A549 (cell line): ENCODE measurements at regions not wholly inside any gene's neighbourhood (a gene's known extent, or its start where the extent isn't known, plus 50 kb on each side); places are given as distances from the start of the nearest gene placed in this dataset.

Source experiments
- ATAC-seq, 2 experiments: fragments of 200-7000 bp in 1 of 2; fragments of >200 bp in 1 of 2; cut with Nextera tagmentation in 1 of 2; cut with Tn5 transposase in 1 of 2; 3 replicates each; pipeline versions ENCODE4 v1.8.0 to v1.9.1; 2018 to 2020; ENCODE audit warnings: mild to moderate bottlenecking in 1 of 2, moderate library complexity in 1 of 2
- CTCF ChIA-PET: fragments of 300-600 bp; sonication (Branson Sonifier 250); formaldehyde crosslinking; extraction: SDS; loops from one replicate; lab custom pipeline; 2021; ENCODE audit warnings: antibody characterized with exemption, inconsistent platforms; lab: Yijun Ruan, JAX
- POLR2A ChIA-PET: fragments of 350-600 bp; formaldehyde crosslinking; extraction: SDS; loops from one replicate; lab custom pipeline; 2021; ENCODE audit warnings: antibody characterized with exemption, inconsistent platforms; lab: Yijun Ruan, JAX
- DNase-seq, 2 experiments: peaks; one replicate each; pipeline versions ENCODE4 v3.0.0 to v3.0.0-alpha.2; 2011 to 2016; ENCODE audit warnings: low read depth in 1 of 2, low spot score in 1 of 2
- FAIRE-seq: peaks from 2 replicates; lab custom pipeline; 2011; peaks lifted over from hg19 to GRCh38; lab: Jason Lieb, UNC
- H3K27ac ChIP-seq, 2 experiments: fragments of >200 bp; sonication (Bioruptor Twin); formaldehyde crosslinking; 3 replicates each; pipeline ENCODE4 v1.5.1; 2016 to 2017
- H3K4me1 ChIP-seq: fragments of >200 bp; sonication (Bioruptor Twin); formaldehyde crosslinking; 3 replicates; pipeline ENCODE4 v1.6.1; 2016
- H3K4me2 ChIP-seq: fragments of >200 bp; sonication (Bioruptor Twin); formaldehyde crosslinking; 3 replicates; pipeline ENCODE4 v1.6.1; 2016
- H3K4me3 ChIP-seq: fragments of >200 bp; sonication (Bioruptor Twin); formaldehyde crosslinking; 3 replicates; pipeline ENCODE4 v1.5.1; 2016
- H3K9me3 ChIP-seq: fragments of >200 bp; sonication (Bioruptor Twin); formaldehyde crosslinking; 3 replicates; pipeline ENCODE4 v1.6.1; 2016
- BHLHE40 ChIP-seq: IDR thresholded peaks from 2 replicates; pipeline ENCODE4 v1.6.1; 2012; ENCODE audit warnings: low read depth, low read length, inconsistent platforms
- CBX2 ChIP-seq: fragments of 200-600 bp; sonication (generic); IDR thresholded peaks from 2 replicates; pipeline ENCODE4 v1.6.1; 2016; ENCODE audit warnings: low read depth, mild to moderate bottlenecking, borderline replicate concordance
- CBX8 ChIP-seq: fragments of 200-600 bp; sonication (generic); IDR thresholded peaks from 2 replicates; pipeline ENCODE4 v1.6.1; 2016
- CHD4 ChIP-seq: fragments of 200-600 bp; sonication (generic); IDR thresholded peaks from 2 replicates; pipeline ENCODE4 v1.6.1; 2016; ENCODE audit warnings: antibody characterized with exemption, mild to moderate bottlenecking, borderline replicate concordance
- EP300 ChIP-seq, 2 experiments: fragments of >200 bp; sonication (Bioruptor Twin); formaldehyde crosslinking; IDR thresholded peaks; 2 replicates in 1 of 2; 3 replicates in 1 of 2; pipeline ENCODE4 v1.6.1; 2016 to 2017
- ESRRA ChIP-seq: fragments of 150-350 bp; IDR thresholded peaks from 2 replicates; pipeline ENCODE4 v1.6.1; 2014; ENCODE audit warnings: mild to moderate bottlenecking, low read length, borderline replicate concordance
- FOSL2 ChIP-seq, 2 experiments: fragments of 450-650 bp in 1 of 2; fragments of >200 bp in 1 of 2; sonication (Bioruptor Twin) in 1 of 2; formaldehyde crosslinking; IDR thresholded peaks; 2 replicates each; pipeline versions ENCODE4 v1.5.0 to v1.6.1; 2016 to 2020; ENCODE audit warnings: mild to moderate bottlenecking in 1 of 2, moderate library complexity in 1 of 2
- HMGXB4 ChIP-seq: fragments of 250-450 bp; sonication (Bioruptor Pico); IDR thresholded peaks from 2 replicates; pipeline ENCODE4 v1.5.0; 2021; ENCODE audit warnings: mild to moderate bottlenecking, moderate library complexity, borderline replicate concordance
- KDM5A ChIP-seq: fragments of 200-600 bp; sonication (generic); IDR thresholded peaks from 2 replicates; pipeline ENCODE4 v1.6.1; 2016; ENCODE audit warnings: antibody characterized with exemption, mild to moderate bottlenecking
- MYC ChIP-seq: IDR thresholded peaks from 2 replicates; pipeline ENCODE4 v1.6.1; 2012; ENCODE audit warnings: mild to moderate bottlenecking, inconsistent platforms, low read length, improper control_type of control experiment, borderline replicate concordance
- POLR2A ChIP-seq: IDR thresholded peaks from 2 replicates; pipeline ENCODE4 v1.6.1; 2012; ENCODE audit warnings: mild to moderate bottlenecking, low read length
- POLR2AphosphoS2 ChIP-seq: conservative IDR thresholded peaks from 2 replicates; pipeline ENCODE4 v1.6.1; 2012; ENCODE audit warnings: low read length, improper control_type of control experiment, inconsistent platforms
- RAD21 ChIP-seq, 2 experiments: fragments of >200 bp in 1 of 2; sonication (Bioruptor Twin) in 1 of 2; formaldehyde crosslinking in 1 of 2; IDR thresholded peaks in 1 of 2; conservative IDR thresholded peaks in 1 of 2; 2 replicates in 1 of 2; 3 replicates in 1 of 2; pipeline ENCODE4 v1.6.1; 2012 to 2018; ENCODE audit warnings: inconsistent platforms in 1 of 2
- RCOR1 ChIP-seq: fragments of 150-350 bp; IDR thresholded peaks from 2 replicates; pipeline ENCODE4 v1.6.1; 2014; ENCODE audit warnings: antibody characterized with exemption, low read length, low read depth
- REST ChIP-seq: fragments of 200-600 bp; sonication (generic); IDR thresholded peaks from 2 replicates; pipeline ENCODE4 v1.6.1; 2016; ENCODE audit warnings: antibody characterized with exemption, mild to moderate bottlenecking, moderate library complexity
- RNF2 ChIP-seq: fragments of 200-600 bp; sonication (generic); IDR thresholded peaks from 2 replicates; pipeline ENCODE4 v1.6.1; 2016; ENCODE audit warnings: low read depth, mild to moderate bottlenecking, antibody characterized with exemption, moderate library complexity, borderline replicate concordance
- USF2 ChIP-seq: fragments of 450-650 bp; IDR thresholded peaks from 2 replicates; pipeline ENCODE4 v1.6.1; 2014; ENCODE audit warnings: antibody characterized with exemption
- ZFP36 ChIP-seq: fragments of 450-650 bp; IDR thresholded peaks from 2 replicates; pipeline ENCODE4 v1.6.1; 2014; ENCODE audit warnings: borderline replicate concordance; ENCODE audit not compliant: partially characterized antibody
- ZNF302 ChIP-seq: fragments of 250-450 bp; sonication (Bioruptor Pico); IDR thresholded peaks from 2 replicates; pipeline ENCODE4 v1.9.0; 2021; ENCODE audit warnings: inconsistent platforms, mild to moderate bottlenecking, moderate library complexity
- ZSCAN20 ChIP-seq: fragments of 250-450 bp; sonication (Bioruptor Pico); IDR thresholded peaks from 2 replicates; pipeline ENCODE4 v1.8.0; 2022; ENCODE audit warnings: mild to moderate bottlenecking, moderate library complexity
- WGBS: methylation state at CpG from one replicate; pipeline ENCODE4 v1.1.6; 2017; ENCODE audit errors: missing lambda C conversion rate; 5-methylcytosine and 5-hydroxymethylcytosine counted together

- no peak for TF ChIP-seq USF2
- TF ChIP-seq RNF2 = no peak
- TF ChIP-seq CHD4 = no peak
- no peak for TF ChIP-seq ZNF302
Observed at GRCh38 chr17:33990943-33991706, 264.0 kb upstream of the CCL2 start (continued).

- ATAC-seq = no peak
- DNase-seq = no peak
- no peaks in the 10 kb centered on the region for H3K4me1 ChIP-seq
- H3K27ac ChIP-seq = no peak overlapping the region
- FAIRE-seq = no peak
- WGBS = 17% methylated on average over 5 of the region's 5 CpGs
- H3K4me2 ChIP-seq = no peak overlapping the region
- no peaks in the 10 kb centered on the region for H3K9me3 ChIP-seq
- TF ChIP-seq POLR2A = no peak
- TF ChIP-seq MYC = no peak
- no peak for TF ChIP-seq EP300 (IDR thresholded peaks at IDR 0.05)
- TF ChIP-seq CBX2 = no peak
- no peak for TF ChIP-seq USF2
- TF ChIP-seq, all 56 proteins: peak for 0
- H3K4me3 ChIP-seq = no peak overlapping the region
- ChIA-PET POLR2A (no interaction called here), CTCF (interaction anchor here (1.2 to 1.6 kb wide), 3 partner anchors 11 to 214 kb away, joined by 3 to 4 read pairs (median 3); no protein-coding TSS in a partner anchor)
Observed at GRCh38 chr17:33992113-33992512, 263.0 kb upstream of the CCL2 start.

GRCh38 chr17:34000639-34001038 is 254.4 kb upstream of the CCL2 start:
- POLR2A ChIA-PET = no interaction called here
- CTCF ChIA-PET = no interaction called here
- no peaks in the 10 kb centered on the region for H3K4me1 ChIP-seq
- H3K9me3 ChIP-seq = peaks cover 3% of the 10 kb centered on the region; the same call in 1 of the 3 replicates
- H3K4me2 ChIP-seq = no peak overlapping the region
- no peak overlapping the region for H3K4me3 ChIP-seq
- no peak for FAIRE-seq
- no peak overlapping the region for H3K27ac ChIP-seq
- no peak for DNase-seq
- TF ChIP-seq MYC (no peak), ESRRA (no peak), RCOR1 (no peak), RAD21 (conservative IDR thresholded peaks at IDR 0.05 in 1 of 2, IDR thresholded peaks at IDR 0.05 in 1 of 2) (no peak), ZFP36 (no peak), CBX8 (no peak), ZSCAN20 (CRISPR knock-in tag) (no peak), BHLHE40 (no peak), FOSL2 (IDR thresholded peaks at IDR 0.05) (no peak), FOSL2 (CRISPR knock-in tag; IDR thresholded peaks at IDR 0.05) (no peak), POLR2AphosphoS2 (no peak), HMGXB4 (CRISPR knock-in tag) (no peak), KDM5A (no peak), REST (no peak)
- 0% methylated on average over 1 of the region's 1 CpG for WGBS
- no peak for ATAC-seq
